NCI-H82 treated with DMSO at 0.1 percent for 48 hours (cell line): ENCODE measurements at regions not wholly inside any gene's neighbourhood (a gene's known extent, or its start where the extent isn't known, plus 50 kb on each side); places are given as distances from the start of the nearest gene placed in this dataset.
"Not testable (repeated sequence)": the region's sequence is repeated elsewhere in the genome, so short reads cannot be mapped to it uniquely, and the experiment has no call there.

Experiments used
- DNase-seq: peaks from one replicate; lab custom pipeline; 2025; ENCODE audit not compliant: unreplicated experiment; lab: John Stamatoyannopoulos, UW

DNA sequence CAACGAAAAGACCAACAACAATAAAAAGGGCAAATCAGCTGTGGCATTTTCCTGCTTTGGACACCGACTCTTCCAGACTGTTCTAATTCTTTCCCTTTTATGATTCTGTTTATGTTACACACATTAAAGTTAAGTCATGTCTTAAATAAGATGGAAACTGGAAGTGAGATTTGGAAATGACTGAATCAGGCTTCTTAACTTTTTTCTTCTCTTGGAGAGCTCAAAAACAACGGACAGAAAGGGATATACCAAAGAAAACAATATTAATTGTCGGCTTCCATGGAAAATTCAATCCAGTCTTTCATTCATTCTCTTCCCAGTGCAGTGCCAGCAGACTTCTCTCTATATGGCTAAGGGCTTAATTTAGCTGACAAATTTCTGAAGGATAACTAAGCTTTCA is 214.9 kb upstream of the DDHD1 start:
- DNase-seq: no peak

DNA sequence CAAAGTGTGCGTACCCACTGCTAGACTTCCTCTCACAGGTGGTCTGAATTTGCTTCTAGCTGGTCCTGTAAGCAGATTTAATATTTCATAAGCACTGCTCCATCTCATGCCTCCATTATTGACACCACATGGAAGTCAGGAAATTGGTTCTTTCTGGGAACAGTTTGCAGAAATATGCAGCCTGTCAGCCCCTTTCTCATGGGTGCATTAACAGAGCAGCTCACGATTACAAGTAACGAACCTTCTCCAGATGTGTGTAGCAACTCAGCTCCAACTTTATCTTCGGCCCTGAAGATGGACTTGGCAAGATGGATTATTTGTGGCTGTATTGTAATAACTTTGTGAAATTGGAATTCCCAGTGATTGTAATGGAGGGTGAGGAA is 214.5 kb upstream of the DDHD1 start:
- DNase-seq: no peak

DNA sequence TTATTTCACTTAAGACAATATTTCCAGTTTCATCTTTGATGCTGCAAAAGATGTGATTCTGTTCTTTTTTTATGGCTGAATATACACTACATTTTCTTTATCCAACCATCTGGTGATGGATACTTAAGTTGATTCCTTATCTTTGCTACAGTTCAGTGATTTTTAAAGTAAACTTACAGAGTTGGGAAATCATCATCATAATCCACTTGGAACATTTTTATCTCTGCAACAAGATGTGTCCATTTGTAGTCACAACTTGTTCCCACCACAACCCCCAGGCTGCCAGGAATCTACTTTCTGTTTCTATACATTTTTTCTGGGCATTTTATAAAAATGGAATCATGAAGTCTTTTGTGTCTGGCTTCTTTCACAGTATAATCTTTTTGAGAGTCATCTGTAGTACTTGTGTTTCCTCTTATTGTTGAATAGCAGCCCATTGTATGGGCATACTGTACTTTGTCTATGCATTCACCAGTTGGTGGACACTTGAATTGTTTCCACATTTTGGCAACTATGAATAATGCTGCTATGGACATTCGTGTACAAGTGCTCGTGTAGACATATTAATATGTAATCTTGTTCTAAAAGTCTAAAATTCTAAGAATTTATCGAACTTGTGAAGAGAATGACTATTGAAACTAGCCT is 212.5 kb upstream of the DDHD1 start:
- no peak for DNase-seq

DNA sequence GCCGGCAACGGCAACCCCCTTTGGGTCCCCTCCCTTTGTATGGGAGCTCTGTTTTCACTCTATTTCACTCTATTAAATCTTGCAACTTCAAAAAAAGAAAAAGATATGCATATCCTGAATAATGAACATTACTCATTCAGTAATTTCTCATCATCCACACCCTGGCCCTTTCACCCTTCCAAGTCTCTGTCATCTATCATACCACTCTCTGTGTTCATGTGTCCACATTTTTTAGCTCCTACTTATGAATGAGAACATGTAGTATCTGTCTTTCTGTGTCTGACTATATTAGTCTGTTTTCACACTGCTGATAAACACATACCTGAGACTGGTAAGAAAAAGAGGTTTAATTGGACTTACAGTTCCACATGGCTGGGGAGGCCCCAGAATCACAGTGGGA is 209.8 kb upstream of the DDHD1 start:
- not testable (repeated sequence) for DNase-seq

DNA sequence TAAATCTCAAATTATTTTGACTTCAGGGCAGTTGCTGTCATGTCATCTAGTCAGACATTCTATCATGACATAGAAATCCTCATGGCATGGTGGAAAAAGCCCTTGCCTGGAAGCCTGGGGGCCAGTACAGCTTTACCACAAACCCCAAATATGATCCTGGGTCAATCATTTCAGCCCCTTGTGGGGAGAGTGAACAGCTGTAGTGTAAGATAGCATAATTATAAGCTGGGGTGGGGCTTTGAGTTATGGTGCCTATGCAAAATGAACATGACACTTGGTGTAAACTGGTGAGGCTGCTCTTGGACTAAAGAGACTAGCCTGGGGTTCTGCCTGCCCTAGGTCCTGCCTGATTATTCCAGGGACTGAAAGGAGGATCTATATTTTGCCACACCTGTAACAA is 207.7 kb upstream of the DDHD1 start:
- no peak for DNase-seq

DNA sequence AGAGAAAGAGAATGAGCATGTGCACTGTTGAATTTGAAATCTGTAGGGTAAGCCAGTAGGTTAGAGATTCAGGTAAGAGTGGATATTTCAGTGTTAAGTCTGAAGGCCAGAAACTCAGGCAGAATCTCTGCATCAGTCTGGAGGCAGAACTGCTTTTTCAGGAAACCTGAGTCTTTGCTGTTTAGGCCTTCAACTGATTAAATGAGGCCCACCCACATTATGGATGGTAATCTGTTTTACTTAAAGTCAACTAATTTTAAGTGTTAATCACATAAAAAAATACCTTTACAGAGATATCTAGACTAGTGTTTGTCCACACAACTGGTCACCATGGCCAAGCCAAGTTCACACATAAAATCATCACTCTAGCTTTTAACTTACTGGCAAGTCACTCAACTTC is 205.0 kb upstream of the DDHD1 start:
- no peak for DNase-seq

DNA sequence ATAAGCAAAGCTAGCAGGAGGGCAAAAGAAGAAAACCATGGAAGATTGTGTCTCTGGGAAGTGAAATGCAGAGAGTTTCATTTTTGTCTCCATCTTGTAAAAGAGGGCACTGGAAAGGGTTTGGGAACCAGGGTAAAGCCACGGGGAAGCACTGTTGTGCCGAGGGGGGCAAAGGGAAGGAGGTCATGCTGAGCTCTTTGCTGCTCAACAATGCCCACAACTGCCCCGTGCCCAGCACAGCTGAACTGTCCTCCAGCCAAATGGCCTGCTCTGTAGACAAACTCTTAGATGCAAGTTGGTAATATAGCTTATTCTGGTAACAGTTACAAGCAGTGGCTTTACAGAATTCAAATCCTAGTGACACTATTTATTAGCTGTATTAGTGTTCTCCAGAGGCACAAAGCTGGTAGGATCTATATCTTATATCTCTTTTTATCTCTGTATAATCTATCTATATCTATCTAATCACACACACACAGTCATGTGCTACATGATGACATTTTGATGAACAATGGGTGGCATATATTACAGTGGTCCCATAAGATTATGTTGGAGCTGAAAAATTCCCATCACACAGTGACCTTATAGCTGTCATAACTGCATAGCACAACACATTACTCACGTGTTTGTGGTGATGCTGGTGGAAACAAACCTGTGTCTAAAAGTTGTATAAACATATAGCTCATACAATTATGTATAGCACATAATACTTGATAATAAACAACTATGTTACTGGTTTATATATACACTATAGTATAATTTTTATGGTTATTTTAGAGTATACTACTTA is 203.4 kb upstream of the DDHD1 start:
- no peak for DNase-seq

DNA sequence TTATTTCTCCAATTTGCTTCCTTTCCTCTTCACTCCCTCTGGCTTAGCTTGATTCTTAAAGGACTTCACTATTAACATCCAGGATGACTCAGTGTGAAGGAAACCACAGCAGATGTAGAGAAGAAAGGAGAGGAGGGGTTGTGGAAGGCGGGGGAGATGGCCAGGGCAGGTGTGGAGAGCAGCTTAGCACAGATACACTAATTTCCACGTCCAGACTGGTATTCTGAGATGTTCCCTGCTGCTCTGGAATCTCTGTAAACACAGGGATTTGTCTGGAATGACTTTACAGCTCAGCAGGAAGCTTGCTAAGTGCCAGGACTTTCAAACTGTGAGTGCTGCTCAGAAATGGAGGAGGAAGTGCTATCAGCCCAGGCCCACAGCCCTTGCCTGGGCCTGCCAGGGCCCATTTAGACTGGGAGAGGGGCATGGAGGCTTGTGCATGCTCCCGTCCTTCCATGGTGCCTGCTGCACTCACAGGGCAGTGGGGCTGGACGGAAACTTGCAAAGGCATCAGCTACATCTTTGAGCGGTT is 202.5 kb upstream of the DDHD1 start:
- no peak for DNase-seq

DNA sequence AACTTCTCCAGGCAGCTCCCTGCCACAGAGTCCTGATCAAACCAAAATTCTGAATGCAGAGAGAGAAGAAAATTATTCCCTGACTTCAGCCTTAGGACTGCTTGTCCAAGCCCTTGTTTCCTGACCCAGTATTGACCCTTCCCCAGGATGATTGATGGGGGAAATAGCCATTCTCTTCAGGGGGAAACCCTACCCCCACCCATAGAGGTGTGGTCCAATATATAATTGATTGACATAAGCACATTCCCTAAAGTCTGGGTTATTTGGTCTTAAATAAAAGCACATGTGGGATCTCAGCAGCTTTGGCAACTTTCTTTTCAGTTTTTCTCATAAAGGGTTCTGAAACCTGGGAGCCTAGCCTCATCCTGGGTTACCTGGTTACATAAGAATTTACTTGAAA is 201.2 kb upstream of the DDHD1 start:
- no peak for DNase-seq

DNA sequence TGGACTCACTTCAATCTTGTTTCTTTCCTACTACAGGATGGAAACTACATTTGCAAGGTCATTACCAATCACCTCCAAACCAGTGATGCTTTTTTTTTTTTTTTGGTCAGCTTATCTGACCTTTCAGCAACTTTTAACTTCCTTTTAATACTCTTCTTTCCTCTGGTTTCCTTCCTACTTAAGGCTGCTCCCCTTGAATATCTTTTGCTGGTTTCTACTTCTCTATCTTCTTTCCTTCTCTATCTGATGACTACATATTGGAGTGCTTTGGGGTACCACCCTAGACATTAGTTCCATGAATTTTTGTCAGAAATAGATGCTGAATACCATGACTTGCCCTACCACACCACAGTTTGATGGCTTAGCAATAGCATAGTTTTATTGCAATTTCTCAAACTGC is 197.7 kb upstream of the DDHD1 start:
- DNase-seq: no peak

DNA sequence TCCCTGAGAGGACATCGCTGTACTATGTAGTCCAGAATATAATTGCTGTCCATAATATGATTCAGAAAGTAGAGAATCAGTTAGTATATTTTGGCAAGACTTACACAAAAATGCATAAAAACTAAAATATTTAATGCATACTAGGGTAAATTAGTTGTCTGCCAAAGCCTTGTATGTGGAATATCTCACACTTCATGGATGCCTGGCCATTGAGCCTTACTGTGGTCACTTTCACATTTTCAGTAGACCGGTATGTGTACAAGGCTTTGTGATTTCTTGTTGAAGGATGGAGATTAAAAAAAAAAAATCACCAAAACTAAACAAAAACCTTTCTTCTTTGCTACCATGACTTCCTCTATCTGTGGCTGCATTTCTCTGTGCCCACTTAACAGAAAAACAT is 197.3 kb upstream of the DDHD1 start:
- no peak for DNase-seq

DNA sequence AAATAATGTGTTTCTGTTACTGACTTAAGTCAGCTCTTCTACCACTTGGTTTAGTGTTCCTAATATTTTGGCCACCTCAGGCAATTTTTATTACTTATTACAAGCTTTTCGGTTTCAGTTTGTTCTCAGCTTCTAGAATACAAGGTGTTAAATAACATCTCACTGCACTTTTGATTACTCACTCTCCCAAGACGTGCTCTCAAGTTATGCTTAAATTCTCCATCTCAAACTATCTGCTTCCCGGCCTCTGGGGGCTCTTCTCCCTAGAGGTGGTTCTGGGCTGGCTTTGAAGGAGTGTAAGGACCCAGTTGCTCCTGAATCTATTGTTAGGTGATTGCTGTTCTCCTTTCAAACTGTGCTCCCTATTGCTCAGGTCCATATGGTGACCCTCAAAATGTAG is 193.9 kb upstream of the DDHD1 start:
- no peak for DNase-seq

DNA sequence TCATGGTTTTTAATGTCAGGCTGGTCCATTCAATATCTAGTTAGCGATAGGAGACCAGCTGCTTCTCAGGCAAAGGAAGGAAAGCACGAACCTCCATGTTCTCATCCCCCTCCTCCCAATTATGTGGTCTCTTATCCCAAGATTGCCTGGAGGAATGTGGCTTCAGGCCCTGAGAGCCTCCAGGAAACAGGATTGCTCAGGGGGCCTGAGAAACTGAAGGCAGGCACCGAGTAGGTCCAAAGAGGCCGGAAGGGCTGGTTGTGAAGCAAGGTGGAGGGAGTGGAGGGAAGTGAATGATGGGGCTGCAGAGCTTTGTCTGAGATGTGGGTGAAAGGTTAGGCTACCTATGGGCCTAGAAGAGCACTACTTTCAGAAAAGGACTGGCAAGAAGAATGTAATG is 188.2 kb upstream of the DDHD1 start:
- DNase-seq: no peak

DNA sequence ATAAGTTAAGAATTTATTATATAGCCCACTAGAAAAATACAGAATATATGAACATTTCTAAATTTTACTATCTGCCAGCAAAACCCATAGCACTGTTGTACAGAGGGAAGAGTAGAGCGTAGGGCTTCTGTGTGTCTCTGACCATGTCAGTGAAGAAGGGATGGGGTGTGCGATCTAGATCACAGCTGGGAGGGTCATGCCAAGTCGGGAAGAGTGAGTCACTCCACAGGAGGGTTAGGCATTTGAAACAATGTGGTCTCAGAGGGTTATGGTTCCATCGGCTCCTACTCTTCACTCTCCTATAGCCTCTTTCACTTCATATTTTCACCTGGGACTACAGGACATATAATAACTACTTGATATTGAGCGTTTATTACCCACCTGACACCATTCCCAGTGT is 185.1 kb upstream of the DDHD1 start:
- DNase-seq: no peak

DNA sequence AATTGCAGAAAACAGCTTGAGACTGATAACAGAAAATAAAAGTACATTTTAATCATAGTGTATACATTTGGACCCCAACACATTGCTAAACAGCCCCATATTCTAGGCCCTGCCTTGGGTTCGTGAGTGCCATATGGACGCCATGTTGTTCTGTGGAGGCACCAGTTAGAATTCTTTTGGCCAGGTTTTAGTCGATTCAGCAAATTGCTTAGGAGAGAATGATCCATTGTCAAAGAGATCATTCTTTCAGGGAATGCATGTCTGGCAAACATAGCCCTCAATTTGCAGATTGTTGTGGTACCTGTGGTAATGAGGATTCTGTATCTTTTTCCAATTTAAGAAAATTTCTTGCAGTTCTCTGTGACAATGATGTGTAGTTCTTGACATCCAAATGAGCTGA is 183.6 kb upstream of the DDHD1 start:
- DNase-seq: no peak

DNA sequence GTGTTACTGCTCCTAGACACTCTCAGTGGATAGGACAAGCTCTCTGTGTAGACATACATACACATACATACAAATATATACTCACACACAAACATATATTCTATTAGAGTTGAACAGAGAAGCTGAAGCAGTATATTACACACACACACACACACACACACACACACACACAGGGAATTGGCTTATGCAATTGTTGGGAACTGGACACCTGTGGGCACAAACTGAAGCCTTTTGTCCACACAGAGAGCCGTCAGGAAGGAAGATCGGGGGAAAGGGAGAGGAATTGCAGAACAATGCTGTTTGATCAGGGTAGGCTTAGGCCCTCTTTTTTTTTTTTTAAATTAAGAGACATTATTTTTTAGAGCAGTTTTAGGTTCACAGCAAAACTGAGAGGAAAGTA is 180.7 kb upstream of the DDHD1 start:
- no peak for DNase-seq

DNA sequence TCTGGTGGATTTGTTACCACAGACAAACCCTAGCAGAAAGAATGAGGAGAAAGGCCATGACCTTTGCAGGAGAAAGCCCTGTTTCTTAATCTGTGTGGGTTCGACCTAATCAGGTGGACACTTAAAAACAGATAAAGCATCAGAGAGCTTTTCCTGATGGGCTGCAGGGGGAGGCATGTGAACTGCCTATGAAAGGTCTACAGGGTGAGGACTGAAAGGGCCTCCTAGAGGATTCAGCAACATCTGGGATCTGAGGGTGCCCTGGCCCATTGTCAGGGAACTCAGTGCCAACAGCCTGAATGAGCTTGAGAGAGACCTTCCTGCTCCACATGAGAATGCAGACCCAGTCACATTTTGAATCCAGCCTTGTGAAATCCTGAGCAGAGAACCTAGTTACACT is 178.8 kb upstream of the DDHD1 start:
- DNase-seq: no peak

DNA sequence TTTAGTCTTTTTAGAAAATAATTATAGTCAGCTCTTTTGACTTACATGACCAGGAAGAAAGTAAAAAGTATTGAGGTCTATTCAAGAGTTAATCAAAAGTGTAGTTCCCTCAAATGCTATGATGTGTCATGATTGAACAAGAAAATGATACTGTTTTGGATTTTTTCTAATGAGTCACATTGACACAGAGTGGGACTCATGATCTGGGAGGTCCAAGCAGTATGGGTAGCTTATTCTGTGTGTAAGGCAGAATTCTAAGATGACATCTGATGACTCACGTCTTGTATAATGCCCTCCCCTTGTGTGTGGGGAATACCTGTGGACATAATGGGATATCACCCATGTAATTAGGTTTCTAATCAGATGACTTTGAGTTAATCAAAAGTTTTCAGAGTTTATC is 178.1 kb upstream of the DDHD1 start:
- DNase-seq: no peak

DNA sequence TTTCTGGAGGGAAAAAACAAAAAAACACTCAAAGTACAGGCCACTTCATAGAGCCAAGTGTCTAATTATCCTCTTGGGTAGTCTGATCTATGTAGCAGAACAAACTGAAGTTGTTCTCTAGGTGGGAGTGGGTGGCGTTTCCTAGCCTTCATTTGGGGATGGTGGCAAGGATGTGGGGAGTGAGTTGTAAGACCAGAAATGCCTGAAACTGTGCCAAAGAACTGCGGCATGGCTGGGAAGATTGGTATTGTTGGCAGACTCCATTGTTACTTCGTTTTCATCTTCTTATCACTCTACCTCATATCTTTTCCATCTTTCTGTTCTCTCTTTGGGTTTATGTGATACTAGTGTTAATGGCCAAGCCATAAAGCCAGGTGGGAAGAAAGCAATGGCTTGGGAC is 177.3 kb upstream of the DDHD1 start:
- DNase-seq: no peak

DNA sequence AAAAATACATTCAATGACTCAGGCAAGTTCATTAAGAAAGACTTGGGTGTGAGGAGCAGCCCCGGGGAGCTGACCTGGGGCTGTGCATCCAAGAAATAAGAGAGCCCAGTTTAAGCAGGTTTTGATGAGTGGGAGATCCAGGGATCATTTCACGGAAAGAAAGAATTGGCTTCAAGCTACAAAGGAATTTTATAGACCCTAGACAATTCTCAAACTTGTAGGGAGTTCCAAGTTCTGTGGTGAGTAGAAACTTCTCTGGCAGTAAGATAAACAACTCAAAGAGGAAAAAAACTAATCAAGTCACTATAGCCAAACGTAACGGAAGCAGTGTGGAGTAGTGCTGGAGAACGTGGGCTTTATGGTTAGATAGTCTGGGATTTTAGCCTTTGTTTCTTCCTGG is 175.7 kb upstream of the DDHD1 start:
- DNase-seq: no peak

DNA sequence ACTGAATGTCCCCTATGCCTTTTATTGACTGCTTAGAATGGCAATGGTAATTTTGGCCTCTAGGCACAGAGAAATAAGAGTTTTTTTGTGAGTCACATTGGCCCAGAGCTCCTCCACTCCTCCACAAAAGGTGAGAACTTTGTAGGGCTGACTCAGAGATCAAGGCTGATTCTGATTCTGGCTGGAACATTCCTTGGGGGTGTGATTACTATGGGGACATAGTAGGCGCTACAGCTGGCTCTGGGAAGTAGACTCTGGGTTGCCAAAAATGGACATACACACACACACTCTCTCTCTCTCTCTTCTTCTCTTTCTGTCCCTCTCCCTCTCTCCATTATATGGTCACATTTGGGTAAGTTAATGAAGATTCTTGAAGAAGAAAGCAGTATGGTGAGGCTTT is 174.6 kb upstream of the DDHD1 start:
- no peak for DNase-seq

DNA sequence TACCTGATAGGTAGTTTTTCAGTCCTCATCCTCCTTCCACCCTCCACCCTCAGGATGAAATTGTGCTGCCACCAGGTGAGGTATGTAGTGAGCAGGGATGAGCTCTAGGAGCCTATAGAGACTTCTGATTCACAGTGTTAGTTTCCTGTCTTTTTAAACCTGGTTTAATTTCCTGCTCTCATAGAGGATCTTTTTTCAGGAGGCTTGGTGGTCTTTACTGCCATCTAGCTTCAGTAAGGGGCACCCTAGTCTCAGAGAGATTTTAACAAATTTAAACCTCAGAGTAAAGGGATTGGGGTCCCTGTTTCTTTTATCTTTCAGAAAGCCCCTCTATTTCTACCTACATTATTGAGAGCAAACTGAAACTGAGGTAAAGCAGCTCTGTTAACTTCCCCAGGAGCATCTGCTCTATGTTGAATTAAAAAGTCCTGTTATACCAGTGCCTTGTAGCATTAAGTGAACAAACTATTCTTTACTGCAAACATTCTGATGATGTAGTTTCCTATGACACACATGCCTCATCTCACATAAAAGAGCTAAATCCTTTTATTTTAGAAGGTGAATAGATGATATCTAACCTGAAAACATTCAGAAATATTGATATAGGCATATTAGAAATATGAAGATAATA is 172.2 kb upstream of the DDHD1 start:
- no peak for DNase-seq
